Lung (tissue), 11 donors: ENCODE measurements at regions not wholly inside any gene's neighbourhood (a gene's known extent, or its start where the extent isn't known, plus 50 kb on each side); places are given as distances from the start of the nearest gene placed in this dataset.
A peak's percentile ranks its signal among the peaks of the same experiment; 100 is the strongest.
"Not testable (repeated sequence)": the region's sequence is repeated elsewhere in the genome, so short reads cannot be mapped to it uniquely, and the experiment has no call there.

Source experiments
- ATAC-seq: fragments of 200-7000 bp; cut with Tn5 transposase; one replicate; pipeline ENCODE4 v1.9.1; 2020; ENCODE audit warnings: moderate number of reproducible peaks; ENCODE audit not compliant: insufficient read depth, low FRiP score
- DNase-seq, 3 donors: peaks; one replicate each; pipeline ENCODE4 v3.0.0-alpha.2; 2013 to 2017
- H3K27ac ChIP-seq, 2 donors: one replicate each; pipeline ENCODE4 v1.5.1; 2013; ENCODE audit warnings: mild to moderate bottlenecking in 2 of 2, moderate library complexity in 2 of 2, control low read depth in 1 of 2, inconsistent platforms in 1 of 2, low read depth in 1 of 2, low read length in 1 of 2
- H3K27me3 ChIP-seq, 3 donors: one replicate each; pipeline ENCODE4 v1.5.1; 2013; ENCODE audit warnings: low read length in 2 of 3; ENCODE audit not compliant: control insufficient read depth in 3 of 3, insufficient read depth in 3 of 3
- H3K36me3 ChIP-seq, 4 donors: one replicate each; pipeline ENCODE4 v1.5.1; 2013; ENCODE audit warnings: low read length in 4 of 4, mild to moderate bottlenecking in 1 of 4, moderate library complexity in 1 of 4; ENCODE audit not compliant: control insufficient read depth in 4 of 4, insufficient read depth in 4 of 4
- H3K4me1 ChIP-seq, 5 donors: one replicate each; pipeline ENCODE4 v1.5.1; 2013; ENCODE audit warnings: low read length in 5 of 5, mild to moderate bottlenecking in 2 of 5, moderate library complexity in 1 of 5; ENCODE audit not compliant: control insufficient read depth in 5 of 5, insufficient read depth in 5 of 5
- H3K4me3 ChIP-seq: one replicate; pipeline ENCODE4 v1.5.1; 2013; ENCODE audit warnings: mild to moderate bottlenecking, control low read depth, moderate library complexity
- H3K9ac ChIP-seq, 2 donors: one replicate each; pipeline ENCODE4 v1.5.1; 2013; ENCODE audit warnings: low read length in 2 of 2, control low read depth in 1 of 2; ENCODE audit not compliant: insufficient read depth in 1 of 2
- H3K9me3 ChIP-seq, 4 donors: one replicate each; pipeline ENCODE4 v1.5.1; 2013; ENCODE audit warnings: low read length in 3 of 4, mild to moderate bottlenecking in 1 of 4, moderate library complexity in 1 of 4; ENCODE audit not compliant: control insufficient read depth in 4 of 4, insufficient read depth in 3 of 4
- WGBS, 2 donors: extraction: QIAGEN DNeasy Blood & Tissue Kit; methylation state at CpG; one replicate each; pipeline ENCODE4 v1.1.7; 2013; 5-methylcytosine and 5-hydroxymethylcytosine counted together
- TF ChIP-seq, protein P1 (sequence below): IDR thresholded peaks from 2 replicates; pipeline ENCODE4 v1.5.1; 2012; ENCODE audit warnings: mild to moderate bottlenecking; ENCODE audit errors: control extremely low read depth, extremely low read depth
- donor health status: control.
- donor health status: control.
- donor health status: Bipolar disorder and iron deficiency.
- donor health status: healthy.
- donor health status: DM: yes; HTN: yes; CAD: no.

DNA sequence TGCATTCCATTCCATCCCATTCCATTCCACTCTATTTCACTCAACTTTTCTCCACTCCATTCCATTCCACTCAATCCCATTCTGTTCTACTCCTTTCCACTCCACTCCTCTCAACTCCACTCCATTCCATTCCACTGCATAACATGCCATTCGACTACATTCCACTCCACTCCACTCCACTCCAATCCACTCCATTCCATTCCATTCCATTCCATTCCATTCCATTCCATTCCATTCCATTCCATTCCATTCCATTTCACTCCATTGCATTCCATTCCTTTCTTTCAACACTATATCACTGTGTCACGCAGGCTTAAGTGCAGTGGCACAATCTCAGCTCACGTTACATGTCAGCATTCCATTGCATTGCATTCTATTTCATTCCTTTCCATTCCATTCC, 1430.4 kb downstream of the TSPY10 start:
- not testable (repeated sequence) for ATAC-seq, H3K4me3 ChIP-seq, H3K4me1 ChIP-seq, H3K27ac ChIP-seq, H3K36me3 ChIP-seq, H3K9ac ChIP-seq, DNase-seq, H3K27me3 ChIP-seq, H3K9me3 ChIP-seq
- WGBS, 2 donors: 0 to 29% methylated on average over 1 to 3 of the region's 3 CpGs

DNA sequence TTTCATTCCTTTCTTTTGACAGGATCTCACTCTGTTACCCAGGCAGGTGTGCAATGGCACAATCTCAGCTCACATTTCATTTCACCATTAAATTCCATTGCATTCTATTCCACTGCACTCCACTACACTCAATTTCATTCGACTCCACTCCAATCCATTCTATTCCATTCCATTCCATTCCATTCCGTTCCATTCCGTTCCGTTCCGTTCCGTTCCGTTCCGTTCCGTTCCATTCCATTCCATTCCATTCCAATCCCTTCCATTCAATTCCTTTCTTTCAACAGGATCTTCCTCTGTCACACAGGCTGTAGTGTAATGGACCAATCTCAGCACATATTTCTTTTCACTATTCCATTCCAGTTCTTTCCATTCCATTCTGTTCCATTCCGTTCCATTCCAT, 1445.7 kb downstream of the TSPY10 start:
- DNase-seq: no peak
- no peaks in the 10 kb centered on the region for H3K27me3 ChIP-seq
- no peaks in the 10 kb centered on the region for H3K4me1 ChIP-seq
- H3K9ac ChIP-seq: no peak overlapping the region
- H3K9me3 ChIP-seq: peaks cover 0 to 6% (median 5%) of the 10 kb centered on the region in 4 donors
- TF ChIP-seq, protein P1, sequence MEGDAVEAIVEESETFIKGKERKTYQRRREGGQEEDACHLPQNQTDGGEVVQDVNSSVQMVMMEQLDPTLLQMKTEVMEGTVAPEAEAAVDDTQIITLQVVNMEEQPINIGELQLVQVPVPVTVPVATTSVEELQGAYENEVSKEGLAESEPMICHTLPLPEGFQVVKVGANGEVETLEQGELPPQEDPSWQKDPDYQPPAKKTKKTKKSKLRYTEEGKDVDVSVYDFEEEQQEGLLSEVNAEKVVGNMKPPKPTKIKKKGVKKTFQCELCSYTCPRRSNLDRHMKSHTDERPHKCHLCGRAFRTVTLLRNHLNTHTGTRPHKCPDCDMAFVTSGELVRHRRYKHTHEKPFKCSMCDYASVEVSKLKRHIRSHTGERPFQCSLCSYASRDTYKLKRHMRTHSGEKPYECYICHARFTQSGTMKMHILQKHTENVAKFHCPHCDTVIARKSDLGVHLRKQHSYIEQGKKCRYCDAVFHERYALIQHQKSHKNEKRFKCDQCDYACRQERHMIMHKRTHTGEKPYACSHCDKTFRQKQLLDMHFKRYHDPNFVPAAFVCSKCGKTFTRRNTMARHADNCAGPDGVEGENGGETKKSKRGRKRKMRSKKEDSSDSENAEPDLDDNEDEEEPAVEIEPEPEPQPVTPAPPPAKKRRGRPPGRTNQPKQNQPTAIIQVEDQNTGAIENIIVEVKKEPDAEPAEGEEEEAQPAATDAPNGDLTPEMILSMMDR: no peak
- H3K4me3 ChIP-seq: no peak overlapping the region
- no peak overlapping the region for H3K27ac ChIP-seq
- no peak for ATAC-seq
- no peaks in the 10 kb centered on the region for H3K36me3 ChIP-seq
- WGBS, 2 donors: 15 to 17% methylated on average over 8 of the region's 10 CpGs

DNA sequence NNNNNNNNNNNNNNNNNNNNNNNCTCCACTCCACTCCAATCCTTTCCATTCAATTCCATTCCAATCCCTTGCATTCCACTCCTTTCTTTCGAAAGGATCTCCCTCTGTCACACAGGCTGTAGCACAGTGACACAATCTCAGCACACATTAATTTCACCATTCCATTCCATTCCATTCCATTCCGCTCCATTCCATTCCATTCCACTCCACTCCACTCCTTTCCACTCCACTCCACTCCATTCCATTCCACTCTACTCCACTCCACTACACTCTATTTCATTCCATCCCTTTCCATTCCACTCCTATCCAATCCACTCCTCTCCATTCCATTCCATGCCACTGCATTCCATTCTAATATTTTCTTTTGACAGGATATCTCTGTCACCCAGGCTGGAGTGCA, 1459.0 kb downstream of the TSPY10 start:
- DNase-seq: no peak
- TF ChIP-seq, protein P1: no peak
- no peak for ATAC-seq

DNA sequence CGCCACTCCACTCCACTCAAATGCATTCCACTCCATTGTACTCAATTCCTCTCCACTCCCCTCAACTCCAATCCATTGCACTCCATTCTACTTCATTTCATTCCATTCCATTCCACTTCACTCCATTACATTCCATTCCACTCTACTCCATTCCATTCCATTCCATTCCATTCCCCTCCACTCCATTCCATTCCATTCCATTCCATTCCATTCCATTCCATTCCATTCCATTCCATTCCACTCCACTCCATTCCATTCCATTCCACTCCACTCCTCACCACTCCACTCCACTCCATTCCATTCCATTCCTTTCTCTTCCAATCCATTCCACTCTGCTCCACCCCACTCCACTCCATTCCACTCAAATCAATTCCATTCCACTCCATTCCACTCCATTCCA, 1459.9 kb downstream of the TSPY10 start:
- Histone ChIP-seq H3K4me1 (no peaks in the 10 kb centered on the region), H3K36me3 (no peaks in the 10 kb centered on the region), H3K9ac (no peak overlapping the region), H3K9me3 (peaks cover 0 to 14% (median 9%) of the 10 kb centered on the region in 4 donors), H3K4me3 (no peak overlapping the region), H3K27me3 (no peaks in the 10 kb centered on the region), H3K27ac (no peak overlapping the region)
- TF ChIP-seq, protein P1: no peak
- ATAC-seq: no peak
- no CpG with 5 or more reads among the region's 1 CpG for WGBS, 2 donors
- DNase-seq: no peak

More for the DNA sequence above, 1459.0 kb downstream of the TSPY10 start:
- no peak overlapping the region for H3K9ac ChIP-seq
- H3K4me1 ChIP-seq: no peaks in the 10 kb centered on the region
- H3K4me3 ChIP-seq: peak overlapping the region; percentile 19
- no peaks in the 10 kb centered on the region for H3K27me3 ChIP-seq
- no peak overlapping the region for H3K27ac ChIP-seq
- H3K36me3 ChIP-seq: no peaks in the 10 kb centered on the region
- peaks cover 0 to 13% (median 6%) of the 10 kb centered on the region in 4 donors for H3K9me3 ChIP-seq
- 31% methylated on average over 2 of the region's 2 CpGs for WGBS, 2 donors
